Left kidney (tissue), 1 donor: ENCODE measurements at regions not wholly inside any gene's neighbourhood (a gene's known extent, or its start where the extent isn't known, plus 50 kb on each side); places are given as distances from the start of the nearest gene placed in this dataset.
"Not testable (repeated sequence)": the region's sequence is repeated elsewhere in the genome, so short reads cannot be mapped to it uniquely, and the experiment has no call there.

Experiments
- DNase-seq: peaks from one replicate; pipeline ENCODE4 v3.0.0-alpha.2; 2013

- no peak for DNase-seq
Measured at GRCh38 chr15:62218841-62219240, 53.8 kb upstream of the C2CD4B start.

DNA sequence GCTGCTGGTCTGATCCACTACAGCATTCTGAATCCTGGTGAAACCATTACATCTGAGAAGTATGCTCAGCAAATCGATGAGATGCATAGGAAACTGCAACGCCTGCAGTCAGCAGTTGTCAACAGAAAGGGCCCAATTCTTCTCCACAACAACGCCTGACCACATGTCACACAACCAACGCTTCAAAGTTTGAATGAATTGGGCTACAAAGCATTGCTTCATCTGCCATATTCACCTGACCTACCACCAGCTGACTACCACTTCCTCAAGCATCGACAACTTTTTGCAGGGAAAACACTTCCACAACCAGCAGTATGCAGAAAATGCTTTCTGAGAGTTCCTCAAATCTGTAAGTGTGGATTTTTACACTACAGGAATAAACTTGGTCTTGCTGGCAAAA is 54.7 kb upstream of the C2CD4B start:
- DNase-seq, result no peak

DNA sequence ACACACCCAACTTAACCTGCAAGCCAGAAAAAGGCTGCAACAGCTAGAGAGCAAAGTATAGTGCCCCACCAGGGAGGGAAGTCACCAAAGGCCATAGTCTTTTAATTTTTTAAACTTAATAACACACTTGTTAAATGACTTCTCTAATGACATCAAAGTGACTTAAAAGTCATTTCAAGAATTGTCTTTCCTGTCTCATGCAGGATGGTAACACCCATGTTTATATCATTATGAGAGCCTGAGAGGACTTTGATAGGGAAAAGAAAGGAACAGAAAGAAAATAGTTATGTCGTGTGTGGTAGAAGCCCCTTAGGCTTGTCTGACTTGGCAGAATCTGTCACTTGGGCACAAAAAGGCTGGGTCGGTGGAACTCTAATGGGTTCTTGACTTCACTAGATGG is 57.9 kb upstream of the C2CD4B start:
- no peak for DNase-seq

DNA sequence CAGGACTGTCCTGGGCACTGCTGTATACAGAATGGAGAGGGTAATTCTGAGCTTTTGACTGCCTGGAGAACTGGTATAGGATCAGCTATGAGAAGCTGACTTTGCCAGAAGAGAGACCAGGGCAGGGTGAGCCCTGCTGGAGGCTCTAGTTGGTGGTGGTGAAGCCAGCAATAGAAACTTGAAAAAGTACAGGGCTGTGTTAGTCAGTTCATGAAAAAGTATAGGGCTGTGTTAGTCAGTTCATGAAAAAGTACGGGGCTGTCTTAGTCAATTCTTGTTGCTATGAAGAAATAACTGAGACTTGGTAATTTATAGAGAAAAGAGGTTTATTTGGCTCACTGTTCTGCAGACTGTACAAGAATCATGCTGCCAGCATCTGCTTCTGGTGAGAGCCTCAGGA is 63.5 kb upstream of the C2CD4B start:
- no peak for DNase-seq

DNA sequence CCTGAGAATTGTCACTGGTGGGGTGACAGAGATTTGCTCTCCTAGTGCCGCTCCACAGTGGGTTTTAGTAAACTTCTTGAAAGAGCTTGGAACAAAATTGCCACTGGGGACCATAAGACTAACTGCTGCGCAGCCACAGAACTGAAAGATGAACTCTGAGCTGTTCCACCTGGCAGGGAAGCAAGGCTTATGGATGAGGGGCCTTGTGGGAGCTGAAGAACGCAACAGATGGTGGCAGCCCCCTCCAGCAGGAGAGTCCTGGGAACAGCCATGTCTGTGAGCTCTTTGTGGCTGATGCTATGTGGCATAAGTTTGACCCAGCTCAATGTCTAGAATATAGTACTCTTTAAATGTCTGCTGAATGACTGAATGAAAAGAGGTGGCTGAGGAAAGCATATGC is 66.8 kb upstream of the C2CD4B start:
- DNase-seq, result no peak

DNA sequence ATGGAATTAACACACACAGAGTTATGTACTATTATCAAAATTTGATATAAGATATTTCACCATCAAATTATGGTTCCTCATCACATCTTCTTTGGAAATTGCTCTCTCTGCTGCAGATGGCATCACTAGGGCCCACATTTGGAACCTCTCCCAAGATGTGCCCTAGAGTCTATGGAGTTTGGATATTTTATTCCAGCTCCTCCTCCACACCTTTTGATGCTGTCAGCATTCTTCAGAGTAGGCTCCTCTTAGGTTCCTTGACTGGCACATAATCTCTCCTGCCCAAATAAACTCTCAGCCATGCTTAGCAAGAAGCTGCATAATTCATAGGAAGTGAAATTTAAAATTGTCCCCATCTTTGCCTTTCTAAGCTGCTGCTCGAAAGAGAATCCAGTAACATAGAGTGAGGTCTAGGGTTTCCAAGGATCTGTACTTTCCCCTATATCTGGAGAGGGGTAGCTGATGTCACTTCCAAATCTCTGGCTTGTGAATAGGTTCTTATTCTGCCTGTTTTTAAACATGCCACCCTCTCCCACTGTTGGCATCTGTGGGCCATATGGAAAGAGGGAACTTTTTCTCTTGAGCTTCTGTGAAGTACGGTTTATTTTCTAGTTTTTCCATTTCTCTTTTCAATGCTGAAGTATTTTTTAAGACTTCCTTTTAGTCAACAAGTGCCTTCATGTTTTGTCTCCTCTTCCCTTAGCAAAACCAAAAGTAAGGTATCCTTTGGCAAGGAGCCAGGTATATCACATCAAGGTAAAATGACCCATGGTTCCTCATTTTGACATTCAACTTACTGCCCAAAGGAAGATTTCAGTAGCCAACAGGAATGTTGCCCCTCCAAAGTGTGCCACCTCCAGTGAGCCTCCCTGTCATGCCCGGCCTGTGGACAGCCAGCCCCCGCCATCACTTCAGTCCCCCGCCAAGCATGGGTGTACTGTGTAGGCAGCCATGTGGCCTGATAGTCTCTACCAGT is 75.3 kb upstream of the C2CD4B start:
- DNase-seq, result no peak

DNA sequence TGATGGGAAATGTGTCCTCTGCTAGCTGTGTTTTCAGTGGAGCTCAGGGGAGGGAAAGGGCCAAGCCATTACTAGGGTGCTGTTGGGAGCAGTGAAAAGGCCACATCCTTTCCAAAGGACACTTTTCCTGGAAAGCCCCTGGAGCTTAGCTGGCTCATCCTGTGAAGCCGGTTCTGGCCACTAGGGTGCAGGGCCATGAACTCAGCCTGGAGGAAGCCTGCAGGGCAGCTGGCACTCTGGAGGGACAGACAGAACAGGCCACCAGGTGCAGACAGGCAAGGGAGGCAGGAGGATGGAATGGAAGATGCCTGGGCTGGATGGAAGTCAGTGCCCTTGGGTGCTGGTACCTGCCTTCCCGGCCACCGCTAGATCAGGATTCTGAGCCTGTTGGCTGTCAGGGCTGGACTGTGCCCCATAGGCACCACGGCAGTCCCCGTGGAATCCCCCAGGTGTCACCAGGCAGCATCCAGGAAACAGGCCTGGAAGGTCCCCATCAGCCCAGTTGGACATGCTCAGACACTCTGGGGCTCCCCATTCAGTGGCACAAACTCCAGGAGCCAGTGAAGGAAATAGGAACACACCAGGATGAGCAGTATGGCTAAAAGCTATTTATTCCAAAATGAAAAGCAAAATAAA is 76.2 kb upstream of the C2CD4B start:
- DNase-seq, result no peak

DNA sequence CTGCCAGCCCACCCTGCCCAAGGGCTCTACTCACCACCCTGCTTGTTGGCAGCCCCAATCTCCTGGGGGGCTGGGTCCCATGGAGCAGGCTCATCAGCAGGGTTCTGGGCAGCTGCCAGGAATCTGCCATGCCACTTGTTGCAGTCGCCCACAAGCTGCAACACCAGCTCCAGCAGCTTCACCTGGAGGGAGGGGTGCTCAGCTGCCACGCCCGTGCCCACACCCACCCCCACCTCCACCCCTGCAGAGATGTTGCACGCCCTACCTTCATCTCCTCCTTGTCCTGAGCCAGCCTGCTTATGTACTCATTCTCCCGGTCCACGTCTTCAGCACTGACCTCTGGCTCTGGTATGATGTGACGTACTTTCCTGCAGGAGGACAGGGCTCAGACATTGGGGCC is 77.9 kb upstream of the C2CD4B start:
- no peak for DNase-seq

- no peak for DNase-seq
Measured at GRCh38 chr15:62244762-62245161, 79.7 kb upstream of the C2CD4B start.

- peak; percentile 32 for DNase-seq
Measured at GRCh38 chr15:62248277-62248984, 83.3 kb upstream of the C2CD4B start.

DNA sequence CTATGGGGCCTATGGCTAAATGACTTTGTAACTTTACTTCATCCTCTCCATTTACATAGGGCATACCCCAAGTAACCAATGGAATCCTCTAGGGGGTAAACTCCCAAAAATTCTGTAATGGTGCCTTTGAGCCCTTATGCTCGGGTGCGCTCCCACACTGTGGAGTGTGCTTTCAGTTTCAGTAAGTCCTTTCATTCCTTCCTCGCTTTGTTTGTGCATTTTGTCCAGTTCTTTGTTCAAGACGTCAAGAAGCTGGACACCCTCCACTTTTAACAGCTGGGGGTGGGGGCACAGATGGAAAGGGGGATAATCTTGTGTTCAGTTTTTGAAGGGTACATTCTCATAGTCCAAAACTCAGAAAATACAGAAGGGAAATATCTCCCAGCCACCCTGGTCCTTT is 84.4 kb upstream of the C2CD4B start:
- DNase-seq, result no peak

GRCh38 chr15:62250186-62250585 is 85.1 kb upstream of the C2CD4B start:
- no peak for DNase-seq

DNA sequence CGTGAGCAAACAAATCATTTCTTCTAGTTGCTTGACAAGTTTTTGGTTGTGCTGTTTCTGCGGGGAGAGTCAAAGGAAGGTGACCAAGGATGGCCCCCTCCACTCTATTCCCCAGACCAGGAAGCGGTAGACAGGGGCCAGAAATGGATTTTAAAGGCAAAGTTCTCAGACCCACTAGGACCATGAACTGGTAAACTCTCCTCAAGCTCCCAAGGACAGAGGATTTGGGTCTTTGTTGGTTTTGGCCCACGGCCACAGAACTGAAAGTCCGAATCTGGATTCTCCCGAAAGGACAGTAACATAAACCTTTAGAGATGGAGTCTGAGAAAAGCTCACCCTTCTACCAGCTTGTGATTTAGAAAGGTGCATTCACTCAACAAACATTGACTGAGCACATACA is 85.9 kb upstream of the C2CD4B start:
- no peak for DNase-seq

DNA sequence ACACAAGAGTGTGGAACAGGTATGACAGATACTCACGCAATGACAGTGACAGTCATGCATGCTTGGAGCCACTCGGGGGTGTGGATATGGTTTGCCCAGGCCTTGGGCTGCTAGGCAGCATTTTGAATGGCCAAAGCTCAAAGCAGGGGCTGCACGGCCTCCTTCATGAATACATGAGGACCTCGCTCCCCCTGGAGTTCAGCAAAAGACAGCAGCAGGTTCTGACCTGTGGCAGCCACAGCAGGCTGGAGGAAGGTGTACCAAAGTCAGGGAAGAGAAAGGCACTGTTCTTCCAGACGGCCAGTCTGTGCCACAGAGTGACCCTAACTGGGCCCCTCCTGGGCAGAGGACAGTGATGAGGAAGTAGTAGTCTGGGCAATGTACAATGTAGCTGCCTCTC is 88.2 kb upstream of the C2CD4B start:
- DNase-seq, result no peak

DNA sequence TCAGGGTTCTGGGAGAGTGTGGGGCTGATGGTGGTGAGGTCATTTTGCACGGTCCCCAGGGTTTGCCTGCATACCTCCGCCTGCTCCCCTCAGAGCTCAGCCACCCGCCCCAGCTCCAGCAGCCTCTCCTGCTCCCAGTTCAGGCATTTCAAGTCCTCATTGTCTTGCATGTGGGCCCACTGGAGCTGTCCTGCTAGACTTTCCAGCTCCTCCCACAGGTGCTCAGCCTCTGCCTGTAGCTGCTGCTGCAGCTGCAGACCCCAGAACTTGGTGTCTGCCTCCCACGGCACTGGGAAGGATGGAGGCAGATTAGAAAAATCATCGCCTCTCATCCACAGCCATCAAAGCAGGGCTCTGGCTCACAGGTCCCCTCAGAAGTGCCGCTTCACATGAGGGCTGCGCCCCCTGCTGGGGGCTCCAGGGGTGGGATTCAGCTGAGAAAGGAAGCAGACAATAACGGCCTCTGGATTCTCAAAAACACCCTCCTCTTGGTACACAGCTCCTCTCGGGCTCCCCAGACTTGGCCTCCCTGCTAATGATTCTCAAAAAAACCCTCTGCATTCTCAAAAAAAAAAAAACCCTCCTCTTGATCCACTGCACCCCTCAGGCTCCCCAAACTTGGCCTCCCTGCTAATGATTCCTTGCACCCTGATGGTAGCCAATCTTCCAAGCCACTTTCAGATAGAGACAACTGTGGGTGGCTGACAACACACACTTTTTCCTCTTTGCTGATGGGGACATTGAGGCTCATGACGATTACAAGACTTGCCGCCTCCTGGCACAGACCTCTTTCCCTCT is 89.3 kb upstream of the C2CD4B start:
- peak; percentile 68 for DNase-seq

- DNase-seq, result not testable (repeated sequence)
Measured at GRCh38 chr15:62256430-62256829, 91.3 kb upstream of the C2CD4B start.

DNA sequence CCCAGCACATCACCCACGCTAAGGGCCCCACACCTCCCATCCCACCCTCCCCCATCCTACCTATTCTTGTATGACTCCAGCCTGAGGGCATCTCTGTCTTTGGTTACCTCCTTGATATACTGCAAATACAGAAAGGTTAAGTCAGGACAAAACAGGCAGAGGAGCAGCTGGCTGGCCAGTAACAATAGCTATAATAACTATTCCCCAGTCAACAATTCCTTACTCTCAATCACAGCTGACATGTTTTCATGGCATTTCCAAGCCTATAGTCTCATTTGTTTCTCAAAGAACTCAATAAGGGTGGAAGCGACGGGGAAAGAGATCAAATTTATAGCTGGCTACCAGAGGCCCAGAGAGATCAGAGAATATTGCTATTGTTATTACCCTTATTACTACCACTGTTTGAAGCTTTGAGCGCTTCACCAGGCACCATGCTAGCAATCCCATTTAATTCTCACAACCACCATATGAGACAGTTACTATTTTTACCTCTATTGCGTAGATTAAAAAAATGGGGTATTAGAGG is 93.0 kb upstream of the C2CD4B start:
- DNase-seq, result no peak

GRCh38 chr15:62262305-62262941 is 97.3 kb upstream of the C2CD4B start:
- no peak for DNase-seq

DNA sequence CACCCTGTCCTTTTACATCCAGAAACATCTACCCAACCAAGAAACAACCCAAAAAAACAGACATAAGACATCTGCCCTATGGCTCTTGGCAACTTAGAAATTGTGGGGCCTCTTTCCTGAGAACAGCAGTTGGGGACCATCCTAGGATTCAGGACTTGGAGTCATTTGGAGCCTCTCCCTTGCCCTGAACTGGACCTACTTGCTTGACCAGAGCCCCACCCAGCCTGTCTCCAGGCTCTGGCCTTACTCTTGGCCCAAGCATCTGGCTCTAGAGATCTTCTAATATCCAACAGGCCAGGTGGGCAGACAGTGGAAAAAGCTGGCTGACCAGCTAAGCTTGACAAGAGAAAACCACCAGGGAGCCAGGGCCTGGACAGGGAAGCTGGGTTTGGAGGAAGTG is 99.1 kb upstream of the C2CD4B start:
- no peak for DNase-seq

GRCh38 chr15:62269504-62269903 is 104.4 kb upstream of the C2CD4B start:
- DNase-seq, result no peak

DNA sequence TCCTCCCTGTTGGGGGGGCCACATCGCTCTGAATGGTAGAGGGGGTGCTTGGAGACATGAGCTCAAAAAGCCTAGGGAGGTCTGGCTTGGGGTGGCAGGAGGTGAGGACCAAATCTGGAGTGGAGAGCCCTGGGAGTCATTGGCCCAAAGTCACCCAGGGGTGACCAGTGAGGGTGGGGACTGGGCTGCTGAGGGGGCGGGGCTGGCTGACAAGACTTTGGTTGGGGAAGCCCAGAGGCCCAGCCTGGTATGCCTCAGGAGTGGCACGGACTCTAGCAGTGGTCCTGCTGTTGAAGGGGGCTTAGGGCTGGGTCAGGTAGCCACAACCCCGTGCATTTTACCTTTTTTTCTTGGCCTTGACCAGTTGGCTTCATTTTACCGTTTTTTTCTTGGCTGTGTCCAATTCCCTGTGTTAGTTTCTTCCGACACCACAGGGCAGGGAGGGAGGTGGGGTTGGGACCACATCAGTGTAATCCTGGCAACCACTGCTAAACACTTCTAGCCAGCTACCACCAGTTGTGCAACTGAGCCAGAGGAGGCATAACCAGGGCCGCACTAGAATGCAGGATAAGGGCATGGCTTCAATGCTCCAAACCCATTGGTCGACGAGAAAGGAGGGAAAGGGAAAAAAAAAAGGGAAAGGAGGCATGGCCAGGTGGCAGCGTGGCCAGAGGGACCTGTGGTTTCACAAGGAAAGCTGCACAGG is 105.3 kb upstream of the C2CD4B start:
- DNase-seq, result no peak
